ENCODE measurements at regions not wholly inside any gene's neighbourhood (a gene's known extent, or its start where the extent isn't known, plus 50 kb on each side); places are given as distances from the start of the nearest gene placed in this dataset.
"Not testable (repeated sequence)": the region's sequence is repeated elsewhere in the genome, so short reads cannot be mapped to it uniquely, and the experiment has no call there.

DNA sequence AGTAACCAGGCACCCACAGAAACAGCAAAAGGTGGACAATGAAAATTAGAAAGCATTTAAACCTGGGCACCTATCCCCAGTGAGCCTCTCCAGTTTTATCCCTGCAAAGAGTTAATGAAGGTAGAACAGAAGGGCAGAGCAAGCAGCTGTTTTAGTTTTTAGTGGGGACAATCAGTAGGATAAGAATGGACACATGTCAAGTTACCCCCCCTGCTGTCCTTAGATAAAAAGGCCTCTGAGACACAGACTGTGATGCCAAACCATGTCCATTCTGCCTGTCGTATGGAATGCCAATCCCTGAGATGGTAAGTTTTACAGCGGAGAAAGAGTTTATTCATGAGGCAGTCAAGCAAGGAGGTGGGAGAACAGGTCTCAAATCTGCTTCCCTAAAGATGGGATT, 162.6 kb upstream of the AGR3 start:
- H3K27me3 ChIP-seq (ENCODE audit: control insufficient read depth, insufficient read depth, low read length, poor library complexity, severe bottlenecking): no peaks in the 10 kb centered on the region
- WGBS, 2 experiments: 61 to 76% methylated on average over 2 of the region's 2 CpGs
- peaks cover 3% of the 10 kb centered on the region for H3K4me1 ChIP-seq (ENCODE audit: control insufficient read depth, insufficient read depth, low read length)
- H3K27ac ChIP-seq (ENCODE audit: insufficient read depth, low read depth, low read length, poor library complexity, severe bottlenecking): no peak overlapping the region
- no peaks in the 10 kb centered on the region for H3K36me3 ChIP-seq (ENCODE audit: control insufficient read depth, insufficient read depth, low read length)
- H3K4me3 ChIP-seq (ENCODE audit: insufficient read depth, low read depth, low read length): no peak overlapping the region
- no peaks in the 10 kb centered on the region for H3K9me3 ChIP-seq (ENCODE audit: control insufficient read depth, low read length)

GRCh38 chr7:17044861-17045260, 163.1 kb upstream of the AGR3 start:
- WGBS, 2 experiments: 97% methylated on average over 2 of the region's 2 CpGs
- no peaks in the 10 kb centered on the region for H3K36me3 ChIP-seq (ENCODE audit: control insufficient read depth, insufficient read depth, low read length)
- no peak overlapping the region for H3K27ac ChIP-seq (ENCODE audit: insufficient read depth, low read depth, low read length, poor library complexity, severe bottlenecking)
- H3K9me3 ChIP-seq (ENCODE audit: control insufficient read depth, low read length): no peaks in the 10 kb centered on the region
- peaks cover 3% of the 10 kb centered on the region for H3K4me1 ChIP-seq (ENCODE audit: control insufficient read depth, insufficient read depth, low read length)
- H3K4me3 ChIP-seq (ENCODE audit: insufficient read depth, low read depth, low read length): no peak overlapping the region
- no peaks in the 10 kb centered on the region for H3K27me3 ChIP-seq (ENCODE audit: control insufficient read depth, insufficient read depth, low read length, poor library complexity, severe bottlenecking)

DNA sequence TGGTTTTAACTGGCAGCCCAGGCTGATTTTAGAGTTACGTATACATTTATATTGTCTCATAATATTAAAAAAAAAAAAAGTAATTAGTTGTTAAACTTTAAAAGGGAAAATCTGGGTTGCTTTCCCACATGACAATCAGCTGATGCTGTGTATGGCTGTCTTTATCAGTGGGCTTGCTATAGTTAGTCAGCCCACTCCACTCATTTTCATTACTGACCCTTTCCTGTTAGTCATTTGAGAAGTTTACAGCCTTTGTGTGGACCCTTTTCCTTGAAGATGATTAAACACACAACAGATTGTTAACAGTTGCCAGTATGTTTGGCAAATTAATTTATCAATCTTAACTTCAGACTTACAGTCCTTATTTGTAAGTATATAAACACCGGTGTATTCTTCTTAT, 164.5 kb upstream of the AGR3 start:
- Histone ChIP-seq H3K36me3 (ENCODE audit: control insufficient read depth, insufficient read depth, low read length) (no peaks in the 10 kb centered on the region), H3K27ac (ENCODE audit: insufficient read depth, low read depth, low read length, poor library complexity, severe bottlenecking) (no peak overlapping the region), H3K27me3 (ENCODE audit: control insufficient read depth, insufficient read depth, low read length, poor library complexity, severe bottlenecking) (no peaks in the 10 kb centered on the region), H3K9me3 (ENCODE audit: control insufficient read depth, low read length) (no peaks in the 10 kb centered on the region), H3K4me3 (ENCODE audit: insufficient read depth, low read depth, low read length) (no peak overlapping the region), H3K4me1 (ENCODE audit: control insufficient read depth, insufficient read depth, low read length) (peaks cover 3% of the 10 kb centered on the region)
- WGBS, 2 experiments: no CpG with 5 or more reads among the region's 2 CpGs

DNA sequence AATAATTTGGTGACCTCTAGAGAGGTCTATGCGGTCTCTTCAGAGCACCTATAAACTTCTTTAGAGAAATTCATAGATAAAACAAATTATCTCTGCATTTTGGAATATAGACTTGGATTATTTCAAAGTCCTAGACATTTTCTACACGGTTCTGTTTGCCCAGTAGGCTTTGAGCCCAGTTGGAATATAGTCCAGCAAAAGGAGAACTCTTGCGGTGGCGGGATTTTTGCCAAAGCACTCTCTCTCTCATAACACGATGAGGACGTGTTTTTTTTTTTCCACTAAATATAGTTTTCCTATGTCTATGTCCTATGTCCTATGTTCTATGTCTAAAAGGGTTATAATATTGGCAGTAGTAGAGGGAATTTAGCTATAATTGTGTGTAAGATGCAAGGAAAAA, 164.9 kb upstream of the AGR3 start:
- no peaks in the 10 kb centered on the region for H3K36me3 ChIP-seq (ENCODE audit: control insufficient read depth, insufficient read depth, low read length)
- H3K27me3 ChIP-seq (ENCODE audit: control insufficient read depth, insufficient read depth, low read length, poor library complexity, severe bottlenecking): no peaks in the 10 kb centered on the region
- H3K4me3 ChIP-seq (ENCODE audit: insufficient read depth, low read depth, low read length): no peak overlapping the region
- no peaks in the 10 kb centered on the region for H3K9me3 ChIP-seq (ENCODE audit: control insufficient read depth, low read length)
- WGBS, 2 experiments: 82 to 95% methylated on average over 3 to 5 of the region's 6 CpGs
- H3K27ac ChIP-seq (ENCODE audit: insufficient read depth, low read depth, low read length, poor library complexity, severe bottlenecking): no peak overlapping the region
- H3K4me1 ChIP-seq (ENCODE audit: control insufficient read depth, insufficient read depth, low read length): peaks cover 3% of the 10 kb centered on the region

GRCh38 chr7:17053164-17053563, 171.4 kb upstream of the AGR3 start:
- not testable (repeated sequence) for H3K27ac ChIP-seq (ENCODE audit: insufficient read depth, low read depth, low read length, poor library complexity, severe bottlenecking); H3K4me1 ChIP-seq (ENCODE audit: control insufficient read depth, insufficient read depth, low read length); H3K27me3 ChIP-seq (ENCODE audit: control insufficient read depth, insufficient read depth, low read length, poor library complexity, severe bottlenecking); H3K36me3 ChIP-seq (ENCODE audit: control insufficient read depth, insufficient read depth, low read length); H3K4me3 ChIP-seq (ENCODE audit: insufficient read depth, low read depth, low read length); H3K9me3 ChIP-seq (ENCODE audit: control insufficient read depth, low read length)
- 92 to 95% methylated on average over 9 of the region's 9 CpGs for WGBS, 2 experiments

GRCh38 chr7:17054206-17054605, 172.4 kb upstream of the AGR3 start:
- no peak overlapping the region for H3K4me3 ChIP-seq (ENCODE audit: insufficient read depth, low read depth, low read length)
- no peaks in the 10 kb centered on the region for H3K36me3 ChIP-seq (ENCODE audit: control insufficient read depth, insufficient read depth, low read length)
- no peaks in the 10 kb centered on the region for H3K9me3 ChIP-seq (ENCODE audit: control insufficient read depth, low read length)
- H3K27me3 ChIP-seq (ENCODE audit: control insufficient read depth, insufficient read depth, low read length, poor library complexity, severe bottlenecking): no peaks in the 10 kb centered on the region
- no peak overlapping the region for H3K27ac ChIP-seq (ENCODE audit: insufficient read depth, low read depth, low read length, poor library complexity, severe bottlenecking)
- no peaks in the 10 kb centered on the region for H3K4me1 ChIP-seq (ENCODE audit: control insufficient read depth, insufficient read depth, low read length)
- WGBS, 2 experiments: 76 to 82% methylated on average over 3 of the region's 3 CpGs

- 95% methylated on average over 2 of the region's 2 CpGs; no CpG with 5 or more reads in 1 of the 2 experiments for WGBS, 2 experiments
- no peaks in the 10 kb centered on the region for H3K27me3 ChIP-seq (ENCODE audit: control insufficient read depth, insufficient read depth, low read length, poor library complexity, severe bottlenecking)
- no peaks in the 10 kb centered on the region for H3K9me3 ChIP-seq (ENCODE audit: control insufficient read depth, low read length)
- no peaks in the 10 kb centered on the region for H3K36me3 ChIP-seq (ENCODE audit: control insufficient read depth, insufficient read depth, low read length)
- H3K4me3 ChIP-seq (ENCODE audit: insufficient read depth, low read depth, low read length): no peak overlapping the region
- H3K27ac ChIP-seq (ENCODE audit: insufficient read depth, low read depth, low read length, poor library complexity, severe bottlenecking): no peak overlapping the region
- H3K4me1 ChIP-seq (ENCODE audit: control insufficient read depth, insufficient read depth, low read length): no peaks in the 10 kb centered on the region
Observed at GRCh38 chr7:17054836-17055235, 173.1 kb upstream of the AGR3 start.

DNA sequence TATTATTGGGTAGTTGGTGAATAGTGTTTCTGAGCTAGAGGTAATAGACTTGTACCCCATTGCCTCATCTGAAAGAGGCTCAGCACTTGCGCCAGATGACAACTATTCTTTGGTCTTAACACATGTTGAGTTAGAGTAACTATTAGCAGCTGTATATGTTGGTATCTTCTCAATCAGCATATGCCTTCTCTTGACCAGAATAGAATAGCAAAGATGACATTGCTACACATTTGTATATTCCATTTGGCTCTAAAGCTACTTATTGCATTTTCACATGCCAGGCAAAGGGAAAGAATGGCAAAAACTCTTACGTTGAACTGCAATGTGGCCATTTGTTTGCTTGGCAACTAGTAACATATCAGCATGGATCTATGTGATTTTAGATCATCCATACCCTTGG, 173.8 kb upstream of the AGR3 start:
- Histone ChIP-seq H3K27ac (ENCODE audit: insufficient read depth, low read depth, low read length, poor library complexity, severe bottlenecking) (no peak overlapping the region), H3K9me3 (ENCODE audit: control insufficient read depth, low read length) (no peaks in the 10 kb centered on the region)
- 93 to 100% methylated on average over 1 to 2 of the region's 2 CpGs for WGBS, 2 experiments

GRCh38 chr7:17056491-17057142, 174.8 kb upstream of the AGR3 start:
- Histone ChIP-seq H3K4me3 (ENCODE audit: insufficient read depth, low read depth, low read length) (no peak overlapping the region), H3K4me1 (ENCODE audit: control insufficient read depth, insufficient read depth, low read length) (no peaks in the 10 kb centered on the region), H3K36me3 (ENCODE audit: control insufficient read depth, insufficient read depth, low read length) (no peaks in the 10 kb centered on the region), H3K9me3 (ENCODE audit: control insufficient read depth, low read length) (no peaks in the 10 kb centered on the region), H3K27me3 (ENCODE audit: control insufficient read depth, insufficient read depth, low read length, poor library complexity, severe bottlenecking) (no peaks in the 10 kb centered on the region), H3K27ac (ENCODE audit: insufficient read depth, low read depth, low read length, poor library complexity, severe bottlenecking) (no peak overlapping the region)
- 92 to 96% methylated on average over 5 to 6 of the region's 7 CpGs for WGBS, 2 experiments

More for the DNA sequence above, 173.8 kb upstream of the AGR3 start:
- H3K4me1 ChIP-seq (ENCODE audit: control insufficient read depth, insufficient read depth, low read length): no peaks in the 10 kb centered on the region
- no peaks in the 10 kb centered on the region for H3K27me3 ChIP-seq (ENCODE audit: control insufficient read depth, insufficient read depth, low read length, poor library complexity, severe bottlenecking)
- H3K4me3 ChIP-seq (ENCODE audit: insufficient read depth, low read depth, low read length): no peak overlapping the region
- no peaks in the 10 kb centered on the region for H3K36me3 ChIP-seq (ENCODE audit: control insufficient read depth, insufficient read depth, low read length)

DNA sequence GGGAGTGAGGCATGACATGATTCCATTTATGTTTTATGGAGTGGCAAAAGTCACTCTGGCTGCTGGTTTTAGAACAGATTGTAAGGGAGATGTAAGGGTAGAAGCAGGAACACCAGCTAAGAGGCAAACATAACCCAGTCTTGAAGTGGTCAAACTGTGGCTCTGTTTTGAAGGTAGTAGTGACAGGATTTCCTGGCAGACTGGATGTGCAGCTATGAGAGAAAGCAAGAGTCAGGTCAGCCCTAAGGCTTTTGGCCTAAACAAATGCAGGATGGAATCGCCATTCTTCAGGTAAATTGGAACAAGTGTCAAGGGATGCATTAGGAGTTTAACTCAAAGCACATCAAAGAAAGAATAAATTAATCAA, 175.3 kb upstream of the AGR3 start:
- Histone ChIP-seq H3K36me3 (ENCODE audit: control insufficient read depth, insufficient read depth, low read length) (no peaks in the 10 kb centered on the region), H3K27me3 (ENCODE audit: control insufficient read depth, insufficient read depth, low read length, poor library complexity, severe bottlenecking) (no peaks in the 10 kb centered on the region), H3K4me1 (ENCODE audit: control insufficient read depth, insufficient read depth, low read length) (no peaks in the 10 kb centered on the region), H3K9me3 (ENCODE audit: control insufficient read depth, low read length) (no peaks in the 10 kb centered on the region), H3K4me3 (ENCODE audit: insufficient read depth, low read depth, low read length) (no peak overlapping the region), H3K27ac (ENCODE audit: insufficient read depth, low read depth, low read length, poor library complexity, severe bottlenecking) (no peak overlapping the region)
- 79 to 86% methylated on average over 1 of the region's 1 CpG for WGBS, 2 experiments

DNA sequence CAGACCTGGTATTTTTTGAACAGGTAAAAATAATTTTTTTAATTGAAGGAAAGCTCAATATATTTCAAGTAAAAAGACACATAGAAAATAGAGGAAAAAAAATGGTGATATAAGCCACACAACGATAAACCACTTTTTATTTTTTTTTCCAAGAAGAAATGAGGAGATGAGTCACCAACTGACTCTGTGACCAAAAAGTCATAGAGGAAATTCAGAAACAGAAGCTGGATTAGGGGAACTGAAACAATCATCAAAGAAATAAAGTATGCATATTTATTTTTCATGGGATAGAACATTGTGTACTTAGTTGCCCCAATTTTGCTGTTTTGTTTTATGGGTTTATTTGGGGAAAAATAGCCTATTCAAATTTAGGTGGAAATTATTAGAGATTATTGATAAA, 176.8 kb upstream of the AGR3 start:
- Histone ChIP-seq H3K27me3 (ENCODE audit: control insufficient read depth, insufficient read depth, low read length, poor library complexity, severe bottlenecking) (no peaks in the 10 kb centered on the region), H3K4me1 (ENCODE audit: control insufficient read depth, insufficient read depth, low read length) (no peaks in the 10 kb centered on the region), H3K27ac (ENCODE audit: insufficient read depth, low read depth, low read length, poor library complexity, severe bottlenecking) (no peak overlapping the region), H3K9me3 (ENCODE audit: control insufficient read depth, low read length) (no peaks in the 10 kb centered on the region), H3K4me3 (ENCODE audit: insufficient read depth, low read depth, low read length) (no peak overlapping the region), H3K36me3 (ENCODE audit: control insufficient read depth, insufficient read depth, low read length) (no peaks in the 10 kb centered on the region)
- 100% methylated on average over 1 of the region's 1 CpG; no CpG with 5 or more reads in 1 of the 2 experiments for WGBS, 2 experiments
